SK-N-SH (cell line): ENCODE measurements at regions not wholly inside any gene's neighbourhood (a gene's known extent, or its start where the extent isn't known, plus 50 kb on each side); places are given as distances from the start of the nearest gene placed in this dataset.

Experiments
- CTCF ChIP-seq: fragments of 200-600 bp; sonication (generic); IDR thresholded peaks from 2 replicates; pipeline ENCODE4 v1.6.1; 2017; ENCODE audit warnings: antibody characterized with exemption, mild to moderate bottlenecking, moderate library complexity
- ELF1 ChIP-seq: IDR thresholded peaks from 2 replicates; pipeline ENCODE4 v1.4.0; 2012
- EP300 ChIP-seq, 2 experiments: IDR thresholded peaks; 2 replicates each; pipeline versions ENCODE4 v1.4.0 to v1.6.1; 2012; ENCODE audit warnings: borderline replicate concordance in 1 of 2, low read depth in 1 of 2, low read length in 1 of 2
- JUND ChIP-seq: IDR thresholded peaks from 2 replicates; pipeline ENCODE4 v1.4.0; 2012
- MAX ChIP-seq: IDR thresholded peaks from 2 replicates; pipeline ENCODE4 v1.4.0; 2012; ENCODE audit warnings: low read depth
- MXI1 ChIP-seq: IDR thresholded peaks from 2 replicates; pipeline ENCODE4 v1.6.1; 2012; ENCODE audit warnings: mild to moderate bottlenecking, low read depth, low read length, improper control_type of control experiment
- PBX3 ChIP-seq: IDR thresholded peaks from 2 replicates; pipeline ENCODE4; 2012
- POLR2AphosphoS5 ChIP-seq: IDR thresholded peaks from 2 replicates; pipeline ENCODE4 v1.6.1; 2012; ENCODE audit warnings: low read depth, low read length
- RCOR1 ChIP-seq: fragments of 150-350 bp; IDR thresholded peaks from 2 replicates; pipeline ENCODE4 v1.6.1; 2017; ENCODE audit warnings: antibody characterized with exemption, low read length
- RXRA ChIP-seq: IDR thresholded peaks from 2 replicates; pipeline ENCODE4 v1.4.0; 2012; ENCODE audit warnings: low read depth, mild to moderate bottlenecking, borderline replicate concordance
- SIN3A ChIP-seq: IDR thresholded peaks from 2 replicates; pipeline ENCODE4 v1.6.1; 2012; ENCODE audit warnings: low read depth, mild to moderate bottlenecking, low read length, moderate library complexity, borderline replicate concordance
- TAF1 ChIP-seq: IDR thresholded peaks from 2 replicates; pipeline ENCODE4 v1.6.1; 2012; ENCODE audit warnings: low read depth, mild to moderate bottlenecking, low read length, moderate library complexity, borderline replicate concordance
- TCF12 ChIP-seq: IDR thresholded peaks from 2 replicates; pipeline ENCODE4 v1.4.0; 2012
- USF1 ChIP-seq: IDR thresholded peaks from 2 replicates; pipeline ENCODE4 v1.4.0; 2012; ENCODE audit warnings: low read depth, borderline replicate concordance

- no peak for TF ChIP-seq CTCF
- no peak for TF ChIP-seq POLR2AphosphoS5
- TF ChIP-seq RCOR1 = no peak
- TF ChIP-seq MAX = no peak
- no peak for TF ChIP-seq MXI1
- TF ChIP-seq PBX3 = no peak
- no peak for TF ChIP-seq SIN3A
- TF ChIP-seq EP300 (IDR thresholded peaks at IDR 0.05; ENCODE audit: borderline replicate concordance in 1 of 2, low read depth in 1 of 2, low read length in 1 of 2) = no peak
- TF ChIP-seq TAF1 = no peak
- no peak for TF ChIP-seq JUND
- no peak for TF ChIP-seq USF1
- TF ChIP-seq TCF12 = no peak
- TF ChIP-seq RXRA = no peak
- no peak for TF ChIP-seq ELF1
Observed at GRCh38 chr6:68032217-68032616, 602.9 kb upstream of the ADGRB3 start.
